CD14-positive monocyte (primary cell): ENCODE measurements at regions not wholly inside any gene's neighbourhood (a gene's known extent, or its start where the extent isn't known, plus 50 kb on each side); places are given as distances from the start of the nearest gene placed in this dataset.

Experiments used
- DNase-seq, 3 donors: peaks; one replicate each; pipeline ENCODE4 v3.0.0-alpha.2; 2011 to 2022
- H2AFZ ChIP-seq: 2 replicates; pipeline ENCODE4 v1.6.0; 2012; ENCODE audit warnings: mild to moderate bottlenecking, low read depth, low read length, inconsistent platforms; ENCODE audit not compliant: insufficient read depth, poor library complexity, severe bottlenecking
- H3K27ac ChIP-seq, 2 donors: 1 replicate in 1 of 2; 2 replicates in 1 of 2; pipeline ENCODE4 v1.5.1; 2012 to 2013; ENCODE audit warnings: low read length in 2 of 2, control low read depth in 1 of 2, inconsistent platforms in 1 of 2, low read depth in 1 of 2, mild to moderate bottlenecking in 1 of 2
- H3K27me3 ChIP-seq, 2 donors: one replicate each; pipeline versions ENCODE4 v1.6.0 to v1.6.1; 2011 to 2013; ENCODE audit warnings: low read length in 2 of 2; ENCODE audit not compliant: control insufficient read depth in 2 of 2, insufficient read depth in 2 of 2
- H3K36me3 ChIP-seq, 2 donors: replicated peaks in 1 of 2; 1 replicate in 1 of 2; 2 replicates in 1 of 2; pipeline versions ENCODE4 v1.5.1 to v1.6.1; 2012 to 2013; ENCODE audit warnings: low read length in 2 of 2, control low read depth in 1 of 2, inconsistent platforms in 1 of 2, mild to moderate bottlenecking in 1 of 2; ENCODE audit not compliant: insufficient read depth in 2 of 2, control insufficient read depth in 1 of 2
- H3K4me1 ChIP-seq, 2 donors: 1 replicate in 1 of 2; 2 replicates in 1 of 2; pipeline versions ENCODE4 v1.5.1 to v1.6.1; 2012 to 2013; ENCODE audit warnings: low read length in 2 of 2, control low read depth in 1 of 2, inconsistent platforms in 1 of 2, mild to moderate bottlenecking in 1 of 2, moderate library complexity in 1 of 2; ENCODE audit not compliant: insufficient read depth in 2 of 2, control insufficient read depth in 1 of 2
- H3K4me2 ChIP-seq: replicated peaks from 2 replicates; pipeline ENCODE3; 2012; ENCODE audit warnings: low read length, moderate library complexity, mild to moderate bottlenecking; ENCODE audit not compliant: poor library complexity, severe bottlenecking; ENCODE audit errors: extremely low read depth
- H3K4me3 ChIP-seq, 3 experiments: fragments of 200-600 bp in 1 of 3; sonication (generic) in 1 of 3; replicated peaks in 1 of 3; 1 replicate in 2 of 3; 2 replicates in 1 of 3; pipeline ENCODE4 v1.5.1; 2011 to 2013; ENCODE audit warnings: low read length in 3 of 3, mild to moderate bottlenecking in 3 of 3, control low read depth in 2 of 3, low read depth in 2 of 3, inconsistent platforms in 1 of 3, moderate library complexity in 1 of 3
- H3K79me2 ChIP-seq: 2 replicates; pipeline ENCODE4 v1.6.0; 2012; ENCODE audit warnings: mild to moderate bottlenecking, control low read depth, inconsistent platforms, low read length, moderate library complexity; ENCODE audit not compliant: insufficient read depth
- H3K9ac ChIP-seq: 2 replicates; pipeline ENCODE4 v1.6.0; 2017; ENCODE audit warnings: low read length, mild to moderate bottlenecking; ENCODE audit not compliant: insufficient read depth, poor library complexity, severe bottlenecking
- H3K9me3 ChIP-seq, 2 donors: replicated peaks in 1 of 2; 1 replicate in 1 of 2; 2 replicates in 1 of 2; pipeline versions ENCODE4 v1.5.1 to v1.6.1; 2012 to 2013; ENCODE audit warnings: low read length in 2 of 2, control low read depth in 1 of 2; ENCODE audit not compliant: control insufficient read depth in 1 of 2, insufficient read depth in 1 of 2
- H4K20me1 ChIP-seq: 2 replicates; pipeline ENCODE4 v1.6.0; 2012; ENCODE audit warnings: mild to moderate bottlenecking, low read length, control low read depth, moderate library complexity; ENCODE audit not compliant: insufficient read depth
- H3K27ac Mint-ChIP-seq, 7 donors: one replicate each; pipeline ENCODE4 v1.8.0; 2020; ENCODE audit warnings: mild to moderate bottlenecking in 7 of 7, mixed read lengths in 7 of 7, moderate library complexity in 6 of 7, inconsistent platforms in 2 of 7
- H3K27me3 Mint-ChIP-seq, 3 donors: one replicate each; pipeline ENCODE4 v1.8.0; 2021 to 2022; ENCODE audit warnings: low read depth in 3 of 3, mild to moderate bottlenecking in 3 of 3, mixed read lengths in 3 of 3, moderate library complexity in 3 of 3, inconsistent platforms in 1 of 3
- H3K36me3 Mint-ChIP-seq, 2 donors: one replicate each; pipeline ENCODE4 v1.8.0; 2020; ENCODE audit warnings: mixed read lengths in 2 of 2, inconsistent platforms in 1 of 2, mild to moderate bottlenecking in 1 of 2
- H3K4me1 Mint-ChIP-seq: one replicate; pipeline ENCODE4 v1.8.0; 2020; ENCODE audit warnings: mild to moderate bottlenecking, mixed read lengths
- H3K4me3 Mint-ChIP-seq, 2 donors: one replicate each; pipeline ENCODE4 v1.8.0; 2020; ENCODE audit warnings: mild to moderate bottlenecking in 2 of 2, mixed read lengths in 2 of 2, moderate library complexity in 1 of 2
- H3K9me3 Mint-ChIP-seq, 7 donors: one replicate each; pipeline ENCODE4 v1.8.0; 2020 to 2022; ENCODE audit warnings: mixed read lengths in 7 of 7, mild to moderate bottlenecking in 6 of 7, moderate library complexity in 6 of 7, inconsistent platforms in 2 of 7
- WGBS: methylation state at CpG from one replicate; pipeline ENCODE4 v1.1.5; 2013; ENCODE audit warnings: missing lambda C conversion rate; ENCODE audit not compliant: insufficient coverage; 5-methylcytosine and 5-hydroxymethylcytosine counted together
- intact Hi-C, 2 donors: fragments of 100-400 bp; cut with micrococcal nuclease; formaldehyde crosslinking; loops; one replicate each; pipeline versions ENCODE4 v1.15.0 to v1.15.1; 2023
- TF ChIP-seq, protein P1 (sequence below): fragments of 200-600 bp; IDR thresholded peaks from one replicate; pipeline ENCODE4 v1.8.0; 2022; ENCODE audit warnings: antibody characterized with exemption, mild to moderate bottlenecking

DNA sequence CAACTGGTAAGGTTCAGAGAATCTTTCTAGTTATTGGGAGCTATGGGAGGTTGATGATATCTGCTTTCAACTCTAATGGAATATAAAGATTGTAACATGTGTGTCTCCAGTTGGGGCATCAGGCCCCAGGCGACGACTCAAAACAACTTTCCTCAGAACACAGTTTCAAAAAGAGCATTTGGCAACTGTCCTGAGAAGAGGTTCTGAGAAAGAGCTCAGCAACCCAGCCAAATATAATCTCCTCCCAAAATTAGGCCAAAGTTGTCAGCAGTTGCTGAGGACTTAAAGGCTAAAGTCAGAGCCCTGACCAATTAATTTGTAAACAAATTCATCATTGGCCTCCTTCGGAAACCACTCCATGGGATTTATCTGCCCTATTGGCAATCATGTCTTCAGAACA lies 251.1 kb upstream of the NFE2L3 start:
- H3K27me3 ChIP-seq, result peaks cover 73 to 75% of the 10 kb centered on the region in 2 donors
- intact Hi-C loops, result no loop called here
- peaks cover 0 to 5% of the 10 kb centered on the region in 2 donors for H3K9me3 ChIP-seq
- Mint-ChIP-seq H3K27me3 (peaks cover 55 to 78% (median 69%) of the 10 kb centered on the region in 3 donors), H3K36me3 (peaks cover 0 to 2% of the 10 kb centered on the region in 2 donors), H3K27ac (no peak overlapping the region), H3K9me3 (peaks cover 0 to 7% (median 2%) of the 10 kb centered on the region in 7 donors), H3K4me1 (peaks cover 7% of the 10 kb centered on the region), H3K4me3 (peak overlapping the region in 1 of 2 donors; percentile 44)
- H3K9ac ChIP-seq, result no peak overlapping the region
- H3K4me1 ChIP-seq, result peaks cover under 1 to 4% of the 10 kb centered on the region in 2 donors
- TF ChIP-seq, protein P1, sequence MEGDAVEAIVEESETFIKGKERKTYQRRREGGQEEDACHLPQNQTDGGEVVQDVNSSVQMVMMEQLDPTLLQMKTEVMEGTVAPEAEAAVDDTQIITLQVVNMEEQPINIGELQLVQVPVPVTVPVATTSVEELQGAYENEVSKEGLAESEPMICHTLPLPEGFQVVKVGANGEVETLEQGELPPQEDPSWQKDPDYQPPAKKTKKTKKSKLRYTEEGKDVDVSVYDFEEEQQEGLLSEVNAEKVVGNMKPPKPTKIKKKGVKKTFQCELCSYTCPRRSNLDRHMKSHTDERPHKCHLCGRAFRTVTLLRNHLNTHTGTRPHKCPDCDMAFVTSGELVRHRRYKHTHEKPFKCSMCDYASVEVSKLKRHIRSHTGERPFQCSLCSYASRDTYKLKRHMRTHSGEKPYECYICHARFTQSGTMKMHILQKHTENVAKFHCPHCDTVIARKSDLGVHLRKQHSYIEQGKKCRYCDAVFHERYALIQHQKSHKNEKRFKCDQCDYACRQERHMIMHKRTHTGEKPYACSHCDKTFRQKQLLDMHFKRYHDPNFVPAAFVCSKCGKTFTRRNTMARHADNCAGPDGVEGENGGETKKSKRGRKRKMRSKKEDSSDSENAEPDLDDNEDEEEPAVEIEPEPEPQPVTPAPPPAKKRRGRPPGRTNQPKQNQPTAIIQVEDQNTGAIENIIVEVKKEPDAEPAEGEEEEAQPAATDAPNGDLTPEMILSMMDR, result no peak
- H3K79me2 ChIP-seq, result no peaks in the 10 kb centered on the region
- WGBS, result no CpG with 5 or more reads among the region's 3 CpGs
- no peak overlapping the region for H3K4me2 ChIP-seq
- H4K20me1 ChIP-seq, result no peaks in the 10 kb centered on the region
- no peak overlapping the region for H2AFZ ChIP-seq
- H3K27ac ChIP-seq, result no peak overlapping the region
- no peak overlapping the region for H3K4me3 ChIP-seq
- H3K36me3 ChIP-seq, result no peaks in the 10 kb centered on the region
- no peak for DNase-seq

DNA sequence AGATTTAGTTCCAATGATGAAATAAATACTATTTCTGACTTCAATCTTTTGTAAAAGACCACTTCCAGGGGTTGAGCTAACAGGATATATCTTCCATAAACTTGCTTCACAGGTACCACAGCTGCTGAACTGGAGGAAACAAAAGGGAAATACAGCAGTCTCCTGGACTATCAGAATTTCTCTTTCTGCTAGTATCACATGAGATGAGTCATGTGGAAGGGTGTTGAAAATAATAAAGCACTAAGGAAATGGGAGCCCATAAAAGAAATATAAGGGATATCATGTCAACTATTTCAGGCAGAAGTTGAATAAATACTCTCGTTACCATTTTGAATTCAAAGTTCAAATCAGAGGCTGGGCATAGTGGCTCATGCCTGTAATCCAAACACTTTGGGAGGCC lies 250.3 kb upstream of the NFE2L3 start:
- Histone ChIP-seq H3K9ac (no peak overlapping the region), H3K4me2 (no peak overlapping the region), H3K27me3 (peaks cover 65 to 67% of the 10 kb centered on the region in 2 donors), H3K36me3 (no peaks in the 10 kb centered on the region), H3K27ac (no peak overlapping the region), H4K20me1 (no peaks in the 10 kb centered on the region), H3K4me1 (peaks cover 0 to 4% of the 10 kb centered on the region in 2 donors), H2AFZ (no peak overlapping the region), H3K79me2 (no peaks in the 10 kb centered on the region), H3K4me3 (no peak overlapping the region), H3K9me3 (peaks cover 0 to 4% of the 10 kb centered on the region in 2 donors)
- no peak for DNase-seq
- no peaks in the 10 kb centered on the region for H3K36me3 Mint-ChIP-seq
- peaks cover 0 to 5% (median 0%) of the 10 kb centered on the region in 7 donors for H3K9me3 Mint-ChIP-seq
- peaks cover 5% of the 10 kb centered on the region for H3K4me1 Mint-ChIP-seq
- TF ChIP-seq, protein P1, result no peak
- no CpG with 5 or more reads among the region's 1 CpG for WGBS
- intact Hi-C loops, result no loop called here
- no peak overlapping the region for H3K27ac Mint-ChIP-seq
- H3K4me3 Mint-ChIP-seq, result peak overlapping the region in 1 of 2 donors; percentile 48
- H3K27me3 Mint-ChIP-seq, result peaks cover 49 to 73% (median 63%) of the 10 kb centered on the region in 3 donors
